ENCODE measurements at regions not wholly inside any gene's neighbourhood (a gene's known extent, or its start where the extent isn't known, plus 50 kb on each side); places are given as distances from the start of the nearest gene placed in this dataset.

DNA sequence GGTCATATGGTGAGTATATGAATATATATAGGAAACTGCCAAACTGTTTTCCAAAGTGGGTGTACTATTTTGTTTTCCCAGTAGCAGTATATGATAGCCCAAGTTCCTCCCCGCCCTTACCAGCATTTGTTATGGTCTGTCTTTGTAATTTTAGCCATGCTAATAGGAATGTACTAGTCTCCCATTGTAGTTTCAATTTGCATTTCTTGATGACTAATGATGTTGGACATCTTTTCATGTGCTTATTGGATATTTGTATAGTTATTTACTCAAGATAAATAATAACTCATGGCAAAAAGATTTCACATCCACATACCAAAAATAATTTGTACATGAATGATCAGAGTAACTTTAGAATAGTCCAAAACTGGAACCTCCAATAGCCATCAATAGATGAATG, 75.3 kb upstream of the SERP2 start:
- TF ChIP-seq FOXP2 (optimal IDR thresholded peaks at IDR 0.05; ENCODE audit: borderline replicate concordance, extremely low read depth, extremely low read length, insufficient read depth) (no peak), SIN3A (IDR thresholded peaks at IDR 0.05; ENCODE audit: borderline replicate concordance, insufficient read depth, low read length) (no peak), TAF1 (IDR thresholded peaks at IDR 0.05; ENCODE audit: borderline replicate concordance, insufficient read depth, low read length) (no peak), POLR2AphosphoS5 (IDR thresholded peaks at IDR 0.05; ENCODE audit: low read depth, low read length) (no peak)
- TF ChIP-seq, protein P1, sequence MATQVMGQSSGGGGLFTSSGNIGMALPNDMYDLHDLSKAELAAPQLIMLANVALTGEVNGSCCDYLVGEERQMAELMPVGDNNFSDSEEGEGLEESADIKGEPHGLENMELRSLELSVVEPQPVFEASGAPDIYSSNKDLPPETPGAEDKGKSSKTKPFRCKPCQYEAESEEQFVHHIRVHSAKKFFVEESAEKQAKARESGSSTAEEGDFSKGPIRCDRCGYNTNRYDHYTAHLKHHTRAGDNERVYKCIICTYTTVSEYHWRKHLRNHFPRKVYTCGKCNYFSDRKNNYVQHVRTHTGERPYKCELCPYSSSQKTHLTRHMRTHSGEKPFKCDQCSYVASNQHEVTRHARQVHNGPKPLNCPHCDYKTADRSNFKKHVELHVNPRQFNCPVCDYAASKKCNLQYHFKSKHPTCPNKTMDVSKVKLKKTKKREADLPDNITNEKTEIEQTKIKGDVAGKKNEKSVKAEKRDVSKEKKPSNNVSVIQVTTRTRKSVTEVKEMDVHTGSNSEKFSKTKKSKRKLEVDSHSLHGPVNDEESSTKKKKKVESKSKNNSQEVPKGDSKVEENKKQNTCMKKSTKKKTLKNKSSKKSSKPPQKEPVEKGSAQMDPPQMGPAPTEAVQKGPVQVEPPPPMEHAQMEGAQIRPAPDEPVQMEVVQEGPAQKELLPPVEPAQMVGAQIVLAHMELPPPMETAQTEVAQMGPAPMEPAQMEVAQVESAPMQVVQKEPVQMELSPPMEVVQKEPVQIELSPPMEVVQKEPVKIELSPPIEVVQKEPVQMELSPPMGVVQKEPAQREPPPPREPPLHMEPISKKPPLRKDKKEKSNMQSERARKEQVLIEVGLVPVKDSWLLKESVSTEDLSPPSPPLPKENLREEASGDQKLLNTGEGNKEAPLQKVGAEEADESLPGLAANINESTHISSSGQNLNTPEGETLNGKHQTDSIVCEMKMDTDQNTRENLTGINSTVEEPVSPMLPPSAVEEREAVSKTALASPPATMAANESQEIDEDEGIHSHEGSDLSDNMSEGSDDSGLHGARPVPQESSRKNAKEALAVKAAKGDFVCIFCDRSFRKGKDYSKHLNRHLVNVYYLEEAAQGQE (IDR thresholded peaks at IDR 0.05; ENCODE audit: insufficient read depth in 1 of 2, low read depth in 2 of 2, low read length in 2 of 2): no peak

- TF ChIP-seq FOXP2 (optimal IDR thresholded peaks at IDR 0.05; ENCODE audit: borderline replicate concordance, extremely low read depth, extremely low read length, insufficient read depth): no peak
- TF ChIP-seq TAF1 (IDR thresholded peaks at IDR 0.05; ENCODE audit: borderline replicate concordance, insufficient read depth, low read length): no peak
- TF ChIP-seq, protein P1 (IDR thresholded peaks at IDR 0.05; ENCODE audit: insufficient read depth in 1 of 2, low read depth in 2 of 2, low read length in 2 of 2): no peak
- TF ChIP-seq SIN3A (IDR thresholded peaks at IDR 0.05; ENCODE audit: borderline replicate concordance, insufficient read depth, low read length): no peak
- no peak for TF ChIP-seq POLR2AphosphoS5 (IDR thresholded peaks at IDR 0.05; ENCODE audit: low read depth, low read length)
Observed at GRCh38 chr13:44299152-44299943, 74.3 kb upstream of the SERP2 start.

GRCh38 chr13:44300895-44301638, 72.6 kb upstream of the SERP2 start:
- TF ChIP-seq TAF1 (IDR thresholded peaks at IDR 0.05; ENCODE audit: borderline replicate concordance, insufficient read depth, low read length) (no peak), FOXP2 (optimal IDR thresholded peaks at IDR 0.05; ENCODE audit: borderline replicate concordance, extremely low read depth, extremely low read length, insufficient read depth) (no peak)

- TF ChIP-seq SIN3A (IDR thresholded peaks at IDR 0.05; ENCODE audit: borderline replicate concordance, insufficient read depth, low read length): no peak
- TF ChIP-seq TAF1 (IDR thresholded peaks at IDR 0.05; ENCODE audit: borderline replicate concordance, insufficient read depth, low read length): no peak
- TF ChIP-seq, protein P1 (IDR thresholded peaks at IDR 0.05; ENCODE audit: insufficient read depth in 1 of 2, low read depth in 2 of 2, low read length in 2 of 2): no peak
- no peak for TF ChIP-seq POLR2AphosphoS5 (IDR thresholded peaks at IDR 0.05; ENCODE audit: low read depth, low read length)
Observed at GRCh38 chr13:44301639-44302015, 72.0 kb upstream of the SERP2 start.

DNA sequence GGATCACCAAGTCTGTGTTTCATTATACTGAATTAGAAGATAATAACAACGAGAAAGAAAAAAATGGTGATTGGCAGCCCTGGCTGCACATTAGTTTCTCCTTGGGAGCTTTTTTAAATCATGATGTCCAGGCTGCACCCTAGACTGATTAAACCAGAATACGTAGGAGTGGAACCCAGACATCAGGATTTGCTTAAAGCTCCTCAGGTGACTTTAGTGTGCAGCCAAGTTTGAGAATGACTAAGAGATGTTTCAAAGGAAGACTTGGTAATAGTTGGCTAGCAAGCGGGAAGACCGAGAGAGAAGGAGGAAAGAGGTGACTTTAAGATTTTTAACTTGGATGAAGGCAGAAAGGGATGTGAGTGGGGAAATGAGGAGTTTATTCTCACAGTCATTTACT, 71.4 kb upstream of the SERP2 start:
- TF ChIP-seq POLR2AphosphoS5 (IDR thresholded peaks at IDR 0.05; ENCODE audit: low read depth, low read length) (no peak), TAF1 (IDR thresholded peaks at IDR 0.05; ENCODE audit: borderline replicate concordance, insufficient read depth, low read length) (no peak), SIN3A (IDR thresholded peaks at IDR 0.05; ENCODE audit: borderline replicate concordance, insufficient read depth, low read length) (no peak), FOXP2 (optimal IDR thresholded peaks at IDR 0.05; ENCODE audit: borderline replicate concordance, extremely low read depth, extremely low read length, insufficient read depth) (no peak)
- TF ChIP-seq, protein P1 (IDR thresholded peaks at IDR 0.05; ENCODE audit: insufficient read depth in 1 of 2, low read depth in 2 of 2, low read length in 2 of 2): no peak

Data from PFSK-1 (cell line).